ENCODE measurements at regions not wholly inside any gene's neighbourhood (a gene's known extent, or its start where the extent isn't known, plus 50 kb on each side); places are given as distances from the start of the nearest gene placed in this dataset.

DNA sequence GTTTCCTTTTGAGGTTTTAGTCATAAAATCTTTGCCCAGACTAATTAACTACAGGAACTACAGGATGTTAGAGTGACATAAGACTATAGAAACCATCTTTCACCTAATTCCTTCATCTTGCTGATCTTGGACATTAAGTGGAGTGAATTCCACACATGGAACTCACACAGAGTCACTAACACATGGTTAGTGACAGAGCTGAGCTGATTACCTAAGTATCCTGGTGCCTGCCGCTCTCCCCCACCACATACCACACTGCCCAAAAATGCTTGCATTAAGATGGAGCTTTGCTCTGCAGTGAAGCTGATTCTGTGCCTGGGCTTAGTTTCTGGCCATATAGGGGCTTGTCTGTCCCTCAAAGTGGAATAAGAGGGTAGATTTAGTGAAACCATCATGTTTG lies 332.9 kb upstream of the NT5C1B start:
- no peak for DNase-seq

DNA sequence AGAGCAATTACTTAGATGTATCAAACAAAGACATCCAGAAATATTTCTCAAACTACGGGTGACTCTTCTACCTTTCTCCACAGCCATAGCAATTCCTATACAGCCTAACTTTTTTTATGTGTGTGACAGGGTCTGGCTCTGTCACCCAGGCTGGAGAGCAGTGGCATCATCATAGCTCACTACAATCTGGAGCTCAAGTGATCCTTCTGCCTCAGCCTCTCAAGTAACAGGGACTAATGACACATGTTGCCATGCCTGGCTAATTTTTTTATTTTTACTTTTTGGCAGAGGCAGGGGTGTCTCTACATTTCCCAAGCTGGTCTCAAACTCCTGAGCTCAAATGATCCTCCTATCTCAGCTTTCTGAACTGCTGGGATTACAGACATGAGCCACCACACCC lies 328.9 kb upstream of the NT5C1B start:
- DNase-seq: no peak

DNA sequence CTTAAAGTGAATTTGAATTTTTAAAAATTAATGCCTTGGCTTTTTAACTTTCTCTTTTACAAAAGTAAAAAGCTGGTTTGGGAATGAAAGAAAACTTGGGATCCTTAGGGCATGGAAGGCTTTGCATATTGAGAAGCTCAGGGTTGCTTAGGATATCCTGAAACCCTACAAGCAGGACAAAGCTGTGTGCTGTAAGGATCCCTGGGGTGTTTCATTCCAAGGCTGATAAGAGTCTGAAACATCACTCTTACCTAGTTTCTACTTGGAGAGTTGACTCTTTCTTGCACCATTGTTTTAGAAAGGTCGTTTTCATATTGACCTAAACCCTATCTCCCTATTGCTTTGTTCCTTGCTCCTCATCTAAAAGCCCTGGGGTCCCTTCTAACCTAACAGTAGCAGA lies 325.9 kb upstream of the NT5C1B start:
- DNase-seq: no peak

DNA sequence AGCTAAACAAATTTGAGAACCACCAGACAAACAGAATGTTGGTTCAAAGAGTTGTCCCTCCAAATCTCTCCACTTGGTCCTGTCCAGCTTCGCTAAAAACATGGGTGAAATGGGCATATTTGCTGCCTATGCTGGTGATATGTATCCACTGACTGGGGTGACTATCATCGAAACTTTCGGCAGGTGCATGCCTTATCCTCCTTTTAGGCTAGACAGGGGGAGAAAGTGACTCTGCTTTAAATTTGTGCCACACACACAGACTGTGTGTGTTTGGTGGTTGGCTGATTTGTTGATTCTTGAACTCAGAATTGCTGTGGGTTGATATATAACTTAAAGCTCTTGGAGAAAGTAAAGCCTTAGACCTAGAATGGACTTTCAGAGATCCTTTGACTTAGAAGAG lies 324.1 kb upstream of the NT5C1B start:
- no peak for DNase-seq

DNA sequence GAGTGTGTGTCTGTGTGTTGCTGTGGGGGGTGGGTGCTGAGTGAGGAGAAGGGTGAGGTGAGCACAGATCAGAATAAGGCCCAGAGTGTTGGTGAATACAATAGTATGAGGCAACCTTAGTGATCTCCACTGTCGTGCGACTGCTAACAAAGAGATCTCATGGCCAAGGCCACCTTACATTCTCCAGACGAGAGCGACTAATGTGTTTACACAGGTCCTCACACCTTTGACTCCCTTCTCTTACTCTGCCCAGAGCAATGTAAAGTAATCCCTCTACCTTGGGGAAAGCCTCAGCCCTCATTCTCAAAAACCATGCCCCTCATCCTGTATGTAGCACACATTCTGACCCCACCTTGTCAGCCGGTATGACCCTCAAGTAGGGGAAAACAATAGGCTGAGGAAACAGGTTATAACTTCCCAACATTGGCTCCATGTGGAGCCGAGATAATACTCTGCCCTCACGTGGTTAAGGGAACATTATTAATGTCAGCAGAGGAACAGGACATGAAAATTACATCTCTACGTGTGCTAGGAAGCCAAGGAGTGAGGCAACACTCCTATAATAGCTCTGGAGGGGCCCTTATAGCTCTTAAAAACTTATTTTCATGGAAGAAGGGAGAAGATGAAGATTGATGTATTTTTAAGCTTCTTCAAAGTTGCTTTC lies 323.0 kb upstream of the NT5C1B start:
- DNase-seq: no peak

DNA sequence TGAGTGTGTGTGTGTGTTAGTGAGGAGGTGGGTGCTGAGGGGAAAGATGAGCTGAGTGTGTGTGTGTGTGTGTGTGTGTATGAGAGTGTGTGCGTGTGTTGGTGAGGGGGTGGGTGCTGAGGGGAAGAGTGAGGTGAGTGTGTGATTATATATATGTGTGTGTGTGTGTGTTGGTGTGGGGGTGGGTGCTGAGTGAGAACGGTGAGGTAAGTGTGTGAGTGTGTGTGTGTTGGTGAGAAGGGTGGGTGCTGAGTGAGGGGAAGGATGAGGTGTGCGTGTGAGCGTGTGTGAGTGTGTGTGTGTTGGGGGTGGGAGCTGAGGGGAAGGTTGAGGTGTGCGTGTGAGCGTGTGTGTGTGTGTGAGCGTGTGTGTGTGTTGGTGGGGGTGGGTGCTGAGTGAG lies 322.0 kb upstream of the NT5C1B start:
- no peak for DNase-seq

DNA sequence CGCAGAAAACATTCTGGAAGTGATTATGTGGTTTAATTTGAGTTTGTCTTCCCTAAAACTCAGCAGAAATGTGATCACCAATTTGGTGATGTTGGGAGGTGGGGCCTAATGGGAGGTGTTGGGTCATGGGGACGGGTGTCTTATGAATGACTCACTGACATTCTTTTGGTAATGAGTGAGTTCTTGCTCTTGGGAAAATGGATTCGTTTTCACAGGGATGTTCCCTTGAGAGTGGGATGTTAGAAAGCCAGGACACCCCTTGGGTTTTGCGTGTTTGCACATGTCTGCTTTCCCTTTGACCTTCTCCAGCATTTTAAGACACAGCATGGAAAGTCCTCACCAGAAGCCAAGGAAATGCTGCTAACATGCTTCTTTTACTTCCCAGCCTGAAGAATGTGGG lies 321.5 kb upstream of the NT5C1B start:
- no peak for DNase-seq

DNA sequence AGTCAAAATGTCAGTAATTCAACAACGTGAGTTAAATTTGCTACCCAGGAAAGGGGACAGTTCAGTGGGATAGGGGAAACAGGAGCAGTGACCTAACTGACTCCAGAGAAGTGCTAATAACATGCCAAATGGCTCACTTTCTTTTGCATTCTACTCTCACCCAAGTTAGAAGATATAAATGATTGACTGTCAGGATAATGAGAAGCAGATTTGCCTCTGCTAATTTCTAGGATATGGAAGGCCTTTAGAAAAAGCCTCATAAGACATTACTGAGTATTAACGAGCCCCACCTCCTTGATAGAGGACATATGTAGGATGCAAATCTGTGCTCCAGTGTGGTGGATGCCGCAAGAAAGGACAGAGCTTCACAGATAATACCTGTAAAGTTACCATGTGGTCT lies 318.6 kb upstream of the NT5C1B start:
- no peak for DNase-seq

DNA sequence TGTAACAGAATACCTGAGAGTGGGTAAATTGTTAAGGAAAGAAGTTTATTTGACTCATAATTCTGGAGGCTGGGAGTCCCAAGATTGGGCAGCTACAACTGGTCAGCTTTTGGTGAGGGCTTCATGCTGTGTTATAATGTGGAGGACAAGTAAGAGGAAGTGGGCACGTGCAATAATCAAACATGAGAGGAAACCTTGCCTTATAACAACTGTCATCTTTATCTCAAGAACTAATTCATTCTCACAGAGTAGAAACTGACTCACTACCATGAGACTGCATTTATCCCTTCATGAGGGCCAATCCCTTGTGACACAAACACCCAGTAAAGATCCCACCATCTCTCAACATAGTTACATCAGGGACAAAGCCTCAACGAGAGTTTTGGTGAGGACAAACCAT lies 318.1 kb upstream of the NT5C1B start:
- no peak for DNase-seq

DNA sequence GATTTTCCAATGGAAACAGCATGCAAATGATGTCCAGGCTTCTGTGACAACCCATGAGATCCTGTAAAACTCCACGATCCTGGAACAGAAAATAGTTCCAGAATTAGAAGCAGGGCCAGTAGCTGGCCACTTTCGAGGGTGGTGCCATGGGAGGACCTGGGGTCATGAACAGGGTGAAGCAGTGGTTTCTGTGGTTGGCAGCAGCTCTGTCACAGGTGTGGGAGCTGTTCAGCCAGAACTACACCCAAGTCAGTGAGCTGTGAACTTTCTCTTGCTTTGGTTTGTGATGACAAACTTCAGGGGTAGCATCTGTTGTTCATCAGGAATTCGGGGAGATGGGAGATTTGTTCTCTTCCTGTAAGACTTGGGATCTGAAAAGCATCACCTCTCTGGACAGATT lies 314.4 kb upstream of the NT5C1B start:
- DNase-seq: no peak

DNA sequence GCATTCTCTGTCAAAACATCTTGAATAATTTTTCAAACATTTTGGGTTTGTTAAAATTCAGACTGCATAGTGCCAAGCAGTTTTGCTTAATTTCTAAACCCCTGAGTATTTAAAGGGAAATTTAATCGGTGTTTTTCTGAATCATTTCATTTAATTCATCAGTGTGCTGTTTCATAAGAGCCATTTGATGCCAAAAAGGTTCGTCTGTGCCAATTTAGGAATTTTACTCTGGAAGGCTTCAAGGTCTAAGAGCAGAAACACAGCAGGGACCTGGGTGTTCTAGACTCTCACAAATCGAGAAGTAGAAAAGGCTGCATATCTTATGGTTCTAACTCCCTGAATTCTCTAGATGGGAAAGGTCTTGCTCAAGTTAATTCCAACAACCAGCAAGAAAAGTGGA lies 311.9 kb upstream of the NT5C1B start:
- DNase-seq: no peak

DNA sequence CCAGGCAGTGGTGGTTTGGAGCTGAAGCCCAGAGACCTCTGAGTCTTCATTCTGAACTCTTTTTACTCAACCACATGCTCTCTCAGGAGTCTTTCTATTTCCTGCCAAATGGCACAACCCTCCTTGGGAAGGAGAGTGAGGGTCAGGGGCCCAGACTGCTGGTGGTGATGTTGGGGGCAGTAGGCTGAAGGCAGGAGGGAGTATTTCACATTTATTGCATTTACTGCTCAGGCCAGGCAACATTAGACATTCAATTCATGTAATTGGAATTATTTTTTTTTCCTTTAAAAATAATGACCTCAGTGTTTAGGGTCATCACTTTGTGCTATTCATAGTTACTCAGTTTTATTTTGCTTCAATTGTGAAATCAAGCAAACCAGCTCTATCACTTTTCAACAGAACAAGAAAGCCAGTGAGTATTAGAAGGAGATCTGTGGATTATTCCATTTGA lies 311.3 kb upstream of the NT5C1B start:
- DNase-seq: no peak

DNA sequence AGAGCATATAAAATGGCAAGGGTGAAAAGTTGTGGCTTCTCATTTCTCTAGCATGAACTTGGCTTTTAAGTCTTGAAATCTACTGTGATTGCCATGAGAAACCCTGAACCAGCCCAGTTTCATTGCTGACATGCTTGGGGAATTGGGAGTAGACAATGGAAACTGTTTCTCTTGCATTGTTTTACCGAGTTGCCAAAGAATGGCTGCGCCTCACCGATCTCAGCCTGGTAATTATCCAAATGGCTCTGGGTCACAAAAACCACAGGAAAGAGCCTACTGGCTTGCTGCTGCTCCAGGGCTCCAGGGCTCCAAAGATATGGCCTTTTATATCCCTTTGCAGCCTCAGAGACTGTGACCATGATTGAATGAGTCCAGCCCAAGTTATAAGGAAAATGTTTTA lies 310.4 kb upstream of the NT5C1B start:
- no peak for DNase-seq

DNA sequence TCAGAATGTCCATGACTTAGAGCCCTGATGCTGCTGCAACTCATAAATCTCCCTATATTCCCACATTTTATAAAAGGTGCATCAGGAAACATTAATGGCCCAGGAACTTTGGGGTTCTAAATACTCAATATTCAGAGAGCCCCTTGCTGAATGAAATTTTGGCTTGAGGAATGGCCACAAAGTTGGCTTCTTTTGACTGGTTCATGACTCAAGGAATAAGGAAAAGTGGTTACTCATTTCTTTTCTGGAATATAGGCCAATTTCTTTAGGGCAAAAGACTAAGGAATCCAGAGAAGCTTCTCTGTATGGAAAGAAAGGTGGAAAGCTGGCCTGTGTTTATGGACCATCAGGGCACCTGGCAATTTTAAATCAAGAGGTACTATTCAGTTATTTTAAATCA lies 308.9 kb upstream of the NT5C1B start:
- DNase-seq: no peak

DNA sequence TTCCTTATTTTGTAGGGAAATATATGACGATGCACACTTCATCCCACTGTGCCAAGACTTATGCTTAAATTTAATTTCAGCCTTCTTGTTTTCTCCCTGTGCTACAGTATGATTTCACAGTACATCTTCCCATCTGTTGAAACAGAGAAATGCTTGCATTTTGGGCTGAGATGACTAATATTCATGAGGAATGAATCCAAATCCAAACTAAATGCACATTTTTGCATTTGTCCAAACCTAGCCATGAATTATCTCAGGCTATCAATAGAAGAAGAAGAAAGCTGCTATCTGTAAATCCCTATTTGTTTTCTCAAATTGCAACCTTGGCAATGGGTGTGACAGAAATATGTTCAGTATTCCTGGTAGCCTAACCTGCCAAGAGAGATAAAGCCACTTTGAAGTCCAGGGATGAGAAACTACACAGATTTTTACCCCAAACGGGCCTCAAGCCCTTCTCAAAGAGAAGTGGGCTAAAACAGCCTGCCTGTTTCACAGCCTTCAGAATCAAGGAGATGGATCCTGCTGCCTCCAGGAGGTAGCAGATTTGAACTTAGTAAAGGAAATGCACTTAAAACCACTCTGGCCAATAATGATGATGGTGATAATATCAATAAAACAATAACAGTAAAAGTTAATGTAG lies 306.9 kb upstream of the NT5C1B start:
- no peak for DNase-seq

DNA sequence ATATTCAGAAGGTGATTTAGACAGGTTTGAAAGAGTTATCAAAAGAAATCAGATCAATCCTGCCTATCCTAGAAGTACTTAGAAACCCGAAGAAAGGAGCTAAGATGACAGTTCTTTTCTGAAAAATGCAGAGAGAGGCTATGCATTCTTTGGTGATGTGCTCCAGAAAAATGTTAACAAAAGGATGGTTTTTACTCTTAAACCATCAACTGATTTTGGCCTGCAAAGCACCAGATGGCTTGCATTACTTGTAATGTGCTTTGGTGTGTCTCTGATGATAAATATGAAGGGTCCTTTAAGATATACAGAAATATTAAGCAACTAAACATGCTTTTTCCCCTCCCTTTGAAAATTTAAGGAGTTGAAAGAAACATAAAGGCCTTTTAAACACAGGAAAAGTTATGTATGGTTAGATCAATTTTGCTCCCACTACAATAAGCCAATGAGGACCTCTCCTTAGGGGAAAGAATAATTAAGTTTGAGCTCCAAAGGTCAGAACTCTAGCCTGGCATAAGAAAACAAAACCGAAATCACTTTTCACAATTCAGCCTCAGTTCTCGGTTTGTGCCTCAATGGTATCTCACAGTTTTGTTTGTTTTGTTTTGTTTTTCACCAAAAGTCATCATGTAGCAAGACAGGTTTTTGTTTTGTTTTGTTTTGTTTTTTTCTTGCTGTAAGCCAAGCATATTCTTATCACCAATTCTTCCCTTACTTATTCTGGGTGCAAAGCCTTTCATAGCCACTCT lies 302.4 kb upstream of the NT5C1B start:
- no peak for DNase-seq

DNA sequence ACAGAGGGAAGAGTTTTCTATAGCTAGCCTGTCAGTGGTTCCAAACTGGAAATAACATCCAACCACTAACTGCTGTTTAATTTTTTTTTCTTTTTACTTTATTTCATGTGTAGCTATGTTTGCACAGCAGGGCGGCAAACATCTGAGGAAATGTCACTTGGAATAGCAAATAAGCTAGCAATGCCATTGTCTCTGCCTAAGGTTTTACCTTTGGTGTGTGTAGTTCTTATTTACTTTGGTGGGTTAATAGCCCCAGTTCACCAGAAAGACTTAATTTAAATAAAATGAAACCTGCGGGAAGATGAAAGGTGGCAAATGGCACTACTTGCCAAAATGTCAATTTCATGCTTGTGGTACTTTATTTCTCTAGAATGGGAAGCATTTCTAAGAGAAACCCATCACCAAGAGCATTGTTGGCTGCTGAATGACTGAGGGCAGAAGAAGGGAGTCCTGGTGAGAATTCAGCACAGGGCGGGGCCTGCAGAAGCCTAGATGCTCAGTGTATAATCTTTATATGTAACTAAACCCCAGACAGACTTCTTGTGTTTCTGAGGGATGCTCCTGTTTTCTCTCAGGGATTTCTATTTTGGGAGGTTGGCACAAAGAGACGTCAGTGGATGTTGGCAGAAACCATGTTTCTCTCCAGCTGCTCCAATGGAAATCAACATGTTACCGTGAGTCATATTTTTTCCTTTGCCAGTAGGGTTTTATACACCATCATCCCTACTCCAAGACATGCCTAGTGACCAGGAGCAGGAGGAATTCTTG lies 300.4 kb upstream of the NT5C1B start:
- no peak for DNase-seq

DNA sequence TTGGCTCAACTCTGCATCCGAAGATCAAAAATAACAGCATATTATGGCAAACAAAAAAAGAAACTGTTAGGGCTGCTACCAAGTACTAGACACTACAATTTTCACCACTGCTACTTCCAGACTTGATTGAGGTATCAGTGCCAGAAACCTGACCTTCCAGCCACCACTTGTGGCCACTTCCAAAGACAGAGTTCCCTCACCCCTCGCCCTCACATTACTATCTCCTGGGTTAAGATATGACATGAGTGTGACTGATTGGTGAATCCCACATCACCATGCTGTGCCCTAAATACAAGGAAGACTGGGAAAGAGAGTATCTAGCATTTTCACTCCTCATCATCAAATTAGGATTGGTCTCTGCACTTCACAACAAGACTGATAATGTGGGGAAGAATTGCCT lies 296.1 kb upstream of the NT5C1B start:
- no peak for DNase-seq

DNA sequence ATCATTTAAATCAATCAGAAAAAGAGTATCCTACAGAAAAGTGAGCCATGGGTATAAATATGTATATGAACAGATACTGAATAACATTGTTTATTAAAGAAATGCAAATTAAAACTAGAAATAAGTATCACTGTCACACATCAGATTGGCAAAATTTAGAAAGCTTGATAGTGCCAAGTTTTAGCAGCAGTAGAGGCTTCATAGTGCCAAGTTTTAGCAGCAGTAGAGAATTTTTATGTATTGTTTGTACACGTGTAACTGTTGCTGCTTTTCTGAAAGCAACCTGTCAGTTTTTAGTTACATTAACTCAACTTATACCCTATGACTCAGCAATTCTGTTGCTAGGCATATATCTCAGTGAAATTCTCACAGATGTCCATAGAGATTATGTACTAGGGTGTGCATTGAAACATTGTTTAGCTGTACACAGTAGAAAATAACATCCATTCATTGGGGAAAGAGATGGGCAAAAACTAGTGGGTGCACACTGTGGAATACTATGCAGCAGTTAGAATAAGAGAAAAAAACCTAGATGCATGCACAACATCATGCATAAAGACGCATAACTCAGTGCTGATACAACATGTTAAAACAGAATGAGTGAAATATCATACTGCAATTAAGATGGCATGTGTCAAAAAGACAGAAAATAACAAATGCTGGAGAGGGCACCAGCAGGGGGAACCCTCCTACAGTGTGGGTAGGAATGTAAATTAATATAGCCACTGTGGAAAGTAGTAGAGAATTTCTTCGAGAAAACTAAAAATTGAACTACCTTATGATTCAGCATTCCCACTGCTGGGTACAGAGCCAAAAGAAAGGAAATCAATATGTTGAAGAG lies 294.5 kb upstream of the NT5C1B start:
- DNase-seq: no peak

DNA sequence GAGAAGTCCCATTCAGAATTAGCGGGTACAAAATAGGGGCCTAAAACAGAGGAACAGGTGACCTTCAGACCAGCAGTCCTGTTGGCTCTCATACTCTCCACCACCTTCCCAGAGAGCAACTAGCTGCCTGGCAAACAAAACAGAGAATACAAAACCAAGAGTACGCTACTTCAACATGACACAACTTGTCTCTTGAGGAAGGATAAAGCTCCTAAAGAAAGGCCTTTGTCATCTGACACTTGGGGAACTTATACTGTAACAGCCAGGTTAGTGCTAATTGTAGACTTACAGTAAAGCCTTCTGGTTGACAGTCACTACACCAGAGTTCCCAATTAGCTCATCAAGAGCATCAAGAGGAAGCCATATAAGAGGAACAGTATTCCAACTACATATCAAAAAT lies 282.1 kb upstream of the NT5C1B start:
- no peak for DNase-seq

DNA sequence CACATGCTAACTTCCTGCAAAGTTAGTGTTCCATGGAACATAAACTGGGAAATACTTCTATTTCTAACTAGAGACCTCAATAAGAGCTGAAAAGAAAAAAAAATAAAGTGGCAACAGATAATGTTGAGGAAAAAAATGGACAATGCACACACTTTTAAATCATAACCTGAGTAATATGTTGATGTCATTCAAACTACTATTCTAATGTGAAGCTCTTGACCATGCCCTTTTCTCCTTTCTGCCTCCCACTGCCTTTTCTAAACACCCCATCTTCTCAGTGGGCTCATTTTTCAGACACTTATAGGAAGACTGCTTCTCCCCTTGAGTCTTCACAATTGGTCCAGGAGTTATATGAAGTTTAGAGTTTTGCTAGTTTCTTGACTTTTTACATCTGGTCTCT lies 280.9 kb upstream of the NT5C1B start:
- no peak for DNase-seq

DNA sequence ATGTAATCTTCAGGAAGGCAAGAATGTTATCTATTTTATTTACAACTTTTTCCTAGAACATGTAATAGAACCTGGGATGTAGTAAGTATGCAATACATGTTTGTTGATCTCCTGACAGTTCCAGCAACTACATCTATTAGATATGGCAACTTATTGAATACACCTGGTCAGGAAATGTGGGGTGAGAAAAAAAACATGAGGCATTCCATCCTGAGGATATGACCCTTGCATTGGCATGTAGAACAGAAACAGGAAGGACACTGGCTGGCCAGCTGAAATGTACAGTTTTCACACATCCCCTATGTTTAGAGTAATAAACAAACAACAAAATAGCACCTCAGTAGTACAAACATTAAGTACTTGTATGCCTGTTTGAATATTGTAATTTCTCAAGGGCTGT lies 272.6 kb upstream of the NT5C1B start:
- no peak for DNase-seq

DNA sequence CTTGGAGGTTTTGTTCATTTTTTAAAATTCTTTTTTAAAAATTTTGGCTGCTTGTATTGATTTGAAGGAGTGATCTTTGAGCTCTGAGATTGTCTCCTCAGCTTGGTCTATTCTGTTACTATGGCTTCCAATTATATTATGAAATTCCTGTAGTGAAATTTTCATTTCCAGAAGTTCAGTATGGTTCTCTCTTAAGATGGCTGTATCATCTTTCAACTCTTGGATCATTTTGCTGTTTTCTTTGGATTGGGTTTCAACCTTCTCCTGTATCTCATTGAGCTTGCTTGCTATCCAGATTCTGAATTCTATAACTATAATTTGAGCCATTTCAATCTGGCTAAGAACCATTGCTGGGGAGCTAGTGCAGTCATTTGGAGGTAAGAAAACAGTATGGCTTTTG lies 270.8 kb upstream of the NT5C1B start:
- DNase-seq: no peak

Measured in stimulated activated CD4-positive, alpha-beta T cell treated with anti-CD3 and anti-CD28 coated beads, Interleukin-4, amount 100 ng/mL, for 1 hour (primary cell).